ENCODE measurements at regions not wholly inside any gene's neighbourhood (a gene's known extent, or its start where the extent isn't known, plus 50 kb on each side); places are given as distances from the start of the nearest gene placed in this dataset.

- Histone ChIP-seq H3K9me1 (ENCODE audit: control insufficient read depth, extremely low read depth, insufficient read depth, low read length) (no peaks in the 10 kb centered on the region), H2AFZ (ENCODE audit: control insufficient read depth, low read length) (no peak overlapping the region), H3K27me3 (ENCODE audit: control insufficient read depth, extremely low read depth, insufficient read depth, low read length) (no peaks in the 10 kb centered on the region), H4K20me1 (ENCODE audit: control insufficient read depth, extremely low read depth, insufficient read depth, low read length) (no peaks in the 10 kb centered on the region), H3K4me1 (ENCODE audit: control insufficient read depth, extremely low read depth, insufficient read depth, low read length) (peaks cover 9% of the 10 kb centered on the region), H3K79me2 (ENCODE audit: control insufficient read depth, insufficient read depth, low read length) (no peaks in the 10 kb centered on the region), H3K36me3 (ENCODE audit: control insufficient read depth in 2 of 2, extremely low read depth in 1 of 2, insufficient read depth in 2 of 2, low read length in 2 of 2) (no peaks in the 10 kb centered on the region), H3K4me3 (ENCODE audit: control insufficient read depth in 2 of 3, extremely low read depth in 1 of 3, insufficient read depth in 2 of 3, low read depth in 1 of 3, low read length in 3 of 3) (no peak overlapping the region), H3K9ac (ENCODE audit: control insufficient read depth, extremely low read depth, insufficient read depth, low read length) (no peak overlapping the region), H3K27ac (ENCODE audit: control insufficient read depth, insufficient read depth, low read length) (no peak overlapping the region), H3K9me3 (ENCODE audit: control insufficient read depth, low read depth, low read length) (no peaks in the 10 kb centered on the region), H3K4me2 (ENCODE audit: control insufficient read depth, extremely low read depth, insufficient read depth, low read depth, low read length) (no peak overlapping the region)
- no peak for FAIRE-seq
- dilution Hi-C loops (cut with MboI; ENCODE audit: extremely low pct_ligation_motif_present, low sequenced_read_pairs) = no loop called here
- no peak for DNase-seq (ENCODE audit: low read depth, low spot score)
- TF ChIP-seq EZH2 (IDR thresholded peaks at IDR 0.05; ENCODE audit: low read length) (no peak), CTCF (optimal IDR thresholded peaks at IDR 0.05 in 1 of 3, IDR thresholded peaks at IDR 0.05 in 1 of 3, conservative IDR thresholded peaks at IDR 0.05 in 1 of 3; ENCODE audit: extremely low read depth in 1 of 3, insufficient read depth in 2 of 3, low read length in 3 of 3) (no peak)
Measured at GRCh38 chr14:65302571-65303189, 109.8 kb upstream of the FUT8 start.

DNA sequence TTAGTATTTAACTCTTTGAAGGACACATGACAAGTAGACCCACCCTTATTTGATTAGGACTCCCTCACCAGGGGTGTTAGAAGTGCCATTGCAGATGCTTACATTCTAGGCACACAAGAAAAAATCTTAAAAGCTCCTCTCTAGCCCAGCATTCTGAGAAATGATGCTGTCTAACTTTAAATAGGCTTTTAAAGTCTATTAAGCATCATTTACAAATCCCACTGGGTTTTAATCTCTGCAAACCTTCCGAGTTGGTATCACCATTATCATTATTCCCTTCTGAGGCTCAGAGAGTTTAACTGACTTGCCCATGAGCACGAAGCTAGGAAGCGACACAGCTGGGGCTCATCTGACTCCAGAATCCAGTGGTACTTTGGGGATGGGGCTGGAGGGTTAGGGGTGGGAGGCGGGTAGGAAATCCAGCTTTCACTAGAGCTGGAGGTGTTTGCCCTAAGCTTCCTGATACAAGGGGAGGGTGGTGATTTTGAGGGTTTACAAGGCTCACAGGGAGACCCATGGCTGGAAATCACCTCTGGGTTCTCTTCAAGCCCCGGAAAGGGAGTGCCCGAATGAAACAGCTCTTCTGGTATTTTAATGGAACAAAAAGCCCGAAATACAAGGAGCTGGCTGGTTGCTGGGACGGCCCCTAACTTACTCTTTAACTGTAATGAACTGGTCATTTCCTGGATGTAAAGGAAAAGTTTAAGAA is 109.2 kb upstream of the FUT8 start:
- H4K20me1 ChIP-seq (ENCODE audit: control insufficient read depth, extremely low read depth, insufficient read depth, low read length) = no peaks in the 10 kb centered on the region
- no peaks in the 10 kb centered on the region for H3K79me2 ChIP-seq (ENCODE audit: control insufficient read depth, insufficient read depth, low read length)
- H3K4me1 ChIP-seq (ENCODE audit: control insufficient read depth, extremely low read depth, insufficient read depth, low read length) = peaks cover 9% of the 10 kb centered on the region
- H3K9me1 ChIP-seq (ENCODE audit: control insufficient read depth, extremely low read depth, insufficient read depth, low read length) = no peaks in the 10 kb centered on the region
- H3K36me3 ChIP-seq (ENCODE audit: control insufficient read depth in 2 of 2, extremely low read depth in 1 of 2, insufficient read depth in 2 of 2, low read length in 2 of 2) = no peaks in the 10 kb centered on the region
- H3K27ac ChIP-seq (ENCODE audit: control insufficient read depth, insufficient read depth, low read length) = no peak overlapping the region
- FAIRE-seq (no peak), DNase-seq (ENCODE audit: low read depth, low spot score) (no peak)
- no peak overlapping the region for H3K9ac ChIP-seq (ENCODE audit: control insufficient read depth, extremely low read depth, insufficient read depth, low read length)
- H3K4me3 ChIP-seq (ENCODE audit: control insufficient read depth in 2 of 3, extremely low read depth in 1 of 3, insufficient read depth in 2 of 3, low read depth in 1 of 3, low read length in 3 of 3) = no peak overlapping the region
- dilution Hi-C loops (cut with MboI; ENCODE audit: extremely low pct_ligation_motif_present, low sequenced_read_pairs) = no loop called here
- TF ChIP-seq CTCF (optimal IDR thresholded peaks at IDR 0.05 in 1 of 3, IDR thresholded peaks at IDR 0.05 in 1 of 3, conservative IDR thresholded peaks at IDR 0.05 in 1 of 3; ENCODE audit: extremely low read depth in 1 of 3, insufficient read depth in 2 of 3, low read length in 3 of 3) (no peak), EZH2 (IDR thresholded peaks at IDR 0.05; ENCODE audit: low read length) (no peak)
- no peaks in the 10 kb centered on the region for H3K27me3 ChIP-seq (ENCODE audit: control insufficient read depth, extremely low read depth, insufficient read depth, low read length)
- H3K4me2 ChIP-seq (ENCODE audit: control insufficient read depth, extremely low read depth, insufficient read depth, low read depth, low read length) = no peak overlapping the region
- H3K9me3 ChIP-seq (ENCODE audit: control insufficient read depth, low read depth, low read length) = no peaks in the 10 kb centered on the region
- H2AFZ ChIP-seq (ENCODE audit: control insufficient read depth, low read length) = no peak overlapping the region

All from keratinocyte (primary cell).